AG08396 (cell line): ENCODE measurements at regions not wholly inside any gene's neighbourhood (a gene's known extent, or its start where the extent isn't known, plus 50 kb on each side); places are given as distances from the start of the nearest gene placed in this dataset.
"Not testable (repeated sequence)": the region's sequence is repeated elsewhere in the genome, so short reads cannot be mapped to it uniquely, and the experiment has no call there.

Source experiments
- DNase-seq: peaks from one replicate; pipeline ENCODE4 v3.0.0; 2012; ENCODE audit warnings: low spot score, mixed read lengths

DNA sequence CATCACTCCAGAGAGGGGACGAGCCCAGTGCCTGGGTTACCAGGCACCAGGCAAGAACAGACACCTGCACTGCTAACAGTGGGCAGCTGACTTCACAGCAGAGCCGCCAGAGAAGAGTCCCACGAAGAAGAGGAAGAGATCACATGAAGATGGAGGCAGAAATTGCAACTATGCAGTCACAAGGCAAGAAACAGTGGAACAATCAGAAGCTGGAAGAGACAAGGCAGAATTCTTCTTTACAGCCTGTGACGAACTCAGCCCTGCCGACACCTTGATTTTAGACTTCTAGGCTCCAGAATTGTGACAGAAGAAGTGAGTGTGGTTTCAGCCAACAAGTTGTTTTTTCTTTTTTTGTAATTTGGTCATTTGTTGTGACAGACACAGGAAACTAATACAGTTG, 59.2 kb downstream of the IL12A start:
- no peak for DNase-seq

DNA sequence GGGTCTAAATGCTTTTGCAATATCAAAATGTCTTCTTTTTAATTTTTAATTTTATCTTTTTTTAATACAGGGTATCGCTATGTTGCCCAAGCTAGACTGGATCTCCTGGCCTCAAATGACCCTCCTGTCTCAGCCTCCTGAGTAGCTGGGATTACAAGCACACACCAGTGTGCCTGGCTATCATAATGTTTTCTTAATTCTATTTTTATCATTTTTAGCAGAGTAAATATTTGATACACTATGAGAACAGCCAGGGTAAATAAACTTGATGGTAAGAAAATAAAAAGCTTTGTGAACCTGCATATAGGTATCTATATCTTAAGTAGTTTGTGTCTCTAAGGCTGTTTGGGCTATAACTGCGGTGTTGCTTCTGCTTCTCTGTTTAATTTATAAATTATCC, 60.4 kb downstream of the IL12A start:
- no peak for DNase-seq

DNA sequence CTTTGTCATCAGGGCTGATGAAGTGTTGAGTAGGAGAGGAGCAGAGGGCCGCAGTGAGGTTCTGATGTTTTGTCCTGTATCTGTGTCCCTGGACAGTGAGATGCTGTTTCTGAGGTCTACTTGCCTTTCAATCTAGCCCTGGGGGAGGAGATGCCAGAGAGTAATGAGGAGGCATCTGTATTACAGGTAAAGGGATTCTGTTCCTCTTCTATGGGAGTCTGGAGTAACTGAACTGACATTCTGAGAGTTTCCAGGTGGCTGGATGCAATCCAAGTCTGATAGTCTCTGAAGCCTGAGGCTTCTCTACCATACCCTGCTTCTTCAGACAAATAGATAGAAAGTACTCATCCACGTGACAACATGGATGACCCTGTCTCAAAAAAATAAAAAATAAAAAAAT, 60.9 kb downstream of the IL12A start:
- no peak for DNase-seq

DNA sequence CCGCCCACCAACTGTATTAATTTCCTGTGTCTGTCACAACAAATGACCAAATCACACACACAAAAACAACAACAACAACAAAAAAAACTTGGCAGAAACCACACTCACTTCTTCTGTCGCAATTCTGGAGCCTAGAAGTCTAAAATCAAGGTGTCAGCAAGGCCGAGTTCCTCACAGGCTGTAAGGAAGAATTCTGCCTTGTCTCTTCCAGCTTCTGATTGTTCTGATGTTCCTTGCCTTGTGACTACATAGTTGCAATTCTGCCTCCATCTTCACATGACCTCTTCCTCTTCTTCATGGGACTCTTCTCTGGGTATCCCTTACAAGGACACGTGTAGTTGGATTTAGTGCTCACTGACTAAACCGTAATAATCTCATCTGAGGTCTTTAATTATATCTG, 61.4 kb downstream of the IL12A start:
- DNase-seq = no peak

DNA sequence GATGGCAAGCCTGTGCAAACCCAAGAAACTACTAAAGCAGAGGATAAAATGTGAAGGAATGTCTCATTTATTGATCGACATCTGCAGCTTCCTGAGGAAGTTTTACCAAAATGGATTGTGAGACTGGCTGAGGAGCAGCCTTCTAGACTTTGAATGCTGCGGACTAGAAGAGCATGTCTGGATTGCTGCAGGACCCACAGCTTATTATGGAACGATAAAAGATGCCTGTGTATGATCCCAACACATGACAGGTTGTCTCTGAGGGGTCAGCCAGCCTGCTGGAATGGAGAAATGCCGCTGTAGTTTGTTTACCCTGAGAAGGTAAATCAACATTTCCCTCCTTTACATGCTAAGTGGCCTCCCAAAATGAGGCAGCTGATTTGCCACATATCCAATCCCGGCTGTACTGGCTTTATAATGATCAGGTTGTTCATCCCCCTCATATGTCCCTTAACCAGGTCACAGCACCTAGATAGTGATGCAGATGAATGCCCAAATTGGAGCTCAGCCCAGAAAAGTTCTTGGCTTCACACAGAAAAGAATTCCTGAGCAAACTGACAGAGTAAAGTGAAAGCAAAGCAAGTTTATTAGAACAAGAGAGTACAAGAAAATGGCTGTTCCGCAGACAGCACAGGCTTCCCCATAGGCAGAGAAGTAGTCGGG, 63.9 kb downstream of the IL12A start:
- DNase-seq = no peak

DNA sequence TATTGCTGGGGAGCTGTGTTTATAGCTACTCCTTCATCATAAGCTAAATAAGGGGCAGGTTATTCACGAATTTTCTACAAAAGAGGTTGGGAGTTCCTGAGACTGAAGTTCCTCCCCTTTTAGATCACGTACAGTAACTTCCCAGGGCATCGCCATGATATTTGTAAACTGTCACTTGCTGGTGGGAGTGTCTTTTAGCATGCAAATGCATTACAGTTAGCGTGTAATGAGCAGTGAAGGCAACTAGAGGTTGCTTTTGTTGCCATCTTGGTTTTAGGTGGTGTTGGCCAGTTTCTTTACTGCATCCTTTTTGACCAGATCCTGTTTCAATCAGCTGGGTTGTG, 64.4 kb downstream of the IL12A start:
- no peak for DNase-seq

DNA sequence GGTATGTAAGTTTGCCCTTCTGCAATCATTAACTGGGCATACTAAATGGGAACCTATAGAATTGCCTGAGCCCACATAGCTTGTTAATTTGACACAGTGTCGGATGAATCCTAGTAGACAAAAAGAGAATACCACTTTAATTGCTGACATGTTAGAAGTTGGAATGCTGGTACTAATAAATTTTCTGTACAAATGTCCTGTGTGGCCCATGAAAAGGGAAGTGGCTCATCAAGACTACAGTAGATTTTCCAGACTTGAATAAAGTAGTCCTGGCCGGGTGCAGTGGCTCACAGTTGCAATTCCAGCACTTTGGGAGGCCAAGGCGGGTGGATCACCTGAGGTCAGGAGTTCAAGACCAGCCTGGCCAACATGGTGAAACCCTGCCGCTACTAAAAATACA, 66.2 kb downstream of the IL12A start:
- DNase-seq = not testable (repeated sequence)

DNA sequence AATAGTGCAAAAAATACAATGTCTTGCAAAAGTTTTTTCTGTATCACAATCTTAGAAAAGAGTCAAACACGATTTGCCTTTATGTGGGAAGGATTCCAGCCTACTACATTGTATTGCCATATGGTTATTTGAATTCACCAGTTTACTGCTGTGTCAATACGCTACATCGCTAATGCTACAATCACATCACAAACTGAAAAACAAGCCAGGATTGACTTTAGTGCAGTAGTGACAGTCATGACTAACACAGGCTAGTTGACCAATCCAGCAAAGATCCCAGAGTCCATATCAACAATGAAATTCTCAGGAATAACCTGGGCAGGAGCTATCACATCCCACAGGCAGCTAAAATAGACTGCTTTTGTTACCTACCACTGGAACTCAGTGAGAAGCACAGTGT, 67.0 kb downstream of the IL12A start:
- no peak for DNase-seq

DNA sequence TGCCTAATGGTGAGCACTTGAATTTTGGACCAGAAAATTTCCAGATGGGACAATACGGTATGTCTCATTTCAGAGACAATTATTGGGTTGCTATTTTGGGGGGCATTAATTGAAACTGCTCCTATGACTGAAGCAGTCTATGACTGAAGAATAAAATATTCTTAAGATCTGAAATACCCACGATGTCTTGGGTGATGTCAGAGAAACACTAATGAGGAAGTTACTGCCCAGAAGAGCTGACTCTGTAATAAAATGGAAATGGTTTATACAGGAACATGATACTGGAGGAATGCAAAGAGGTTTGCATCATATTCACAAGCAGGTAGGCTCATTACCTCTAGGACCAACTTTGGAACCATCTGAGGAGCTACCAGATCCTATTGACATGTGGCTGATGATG, 68.7 kb downstream of the IL12A start:
- DNase-seq = no peak

DNA sequence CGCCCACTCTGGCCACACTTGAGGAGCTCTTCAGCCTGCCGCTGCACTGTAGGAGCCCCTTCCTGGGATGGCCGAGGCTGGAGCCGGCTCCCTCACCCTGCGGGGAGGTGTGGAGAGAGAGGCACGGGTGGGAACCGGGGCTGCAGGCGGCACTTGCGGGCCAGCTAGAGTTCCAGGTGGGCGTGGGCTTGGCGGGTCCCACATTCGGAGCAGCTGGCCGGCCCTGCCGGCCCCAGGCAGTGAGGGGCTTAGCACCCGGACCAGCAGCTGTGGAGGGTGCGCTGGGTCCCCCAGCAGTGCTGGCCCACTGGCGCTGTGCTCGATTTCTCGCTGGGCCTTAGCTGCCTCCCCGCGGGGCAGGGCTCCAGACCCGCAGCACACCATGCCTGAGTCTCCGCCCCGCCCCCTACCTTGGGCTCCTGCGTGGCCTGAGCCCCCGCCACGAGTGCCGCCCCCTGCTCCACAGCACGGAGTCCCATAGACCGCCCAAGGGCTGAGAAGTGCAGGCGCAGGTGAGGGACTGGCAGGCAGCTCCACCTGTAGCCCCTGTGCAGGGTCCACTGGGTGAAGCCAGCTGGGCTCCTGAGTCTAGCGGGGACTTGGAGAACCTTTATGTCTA, 71.9 kb downstream of the IL12A start:
- no peak for DNase-seq

DNA sequence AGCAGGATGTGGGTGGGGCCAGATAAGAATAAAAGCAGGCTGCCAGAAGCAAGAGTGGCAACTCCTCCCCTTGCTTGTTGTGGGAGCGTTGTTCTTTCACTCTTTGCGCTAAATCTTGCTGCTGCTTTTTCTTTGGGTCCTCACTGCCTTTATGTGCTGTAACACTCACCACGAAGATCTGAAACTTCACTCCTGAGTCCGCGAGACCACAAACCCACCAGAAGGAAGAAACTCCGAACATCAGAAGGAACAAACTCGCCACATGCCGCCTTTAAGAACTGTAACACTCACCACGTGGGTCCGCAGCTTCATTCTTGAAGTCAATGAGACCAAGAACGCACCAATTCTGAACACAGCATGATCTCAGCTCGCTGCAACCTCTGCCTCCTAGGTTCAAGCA, 72.9 kb downstream of the IL12A start:
- DNase-seq = no peak

DNA sequence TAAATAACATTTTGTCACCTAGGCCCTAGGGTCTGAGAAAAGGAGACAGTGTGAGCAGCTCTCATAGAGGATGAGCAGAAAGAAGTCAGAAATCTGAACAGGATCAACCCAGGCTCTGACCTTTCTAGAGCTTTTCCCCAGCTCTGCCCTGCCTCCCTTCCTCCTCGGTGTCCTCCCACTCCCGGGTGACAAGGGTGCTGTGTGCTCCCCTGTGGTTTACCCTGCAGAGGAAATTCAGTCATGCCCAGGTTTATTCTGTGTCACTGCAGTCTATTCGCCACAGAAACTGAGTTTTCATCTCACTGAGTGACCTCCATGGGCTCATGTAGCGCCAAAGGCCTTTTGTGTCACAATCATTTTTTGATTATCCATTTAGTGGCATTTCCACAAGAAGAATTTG, 76.6 kb downstream of the IL12A start:
- DNase-seq = no peak

DNA sequence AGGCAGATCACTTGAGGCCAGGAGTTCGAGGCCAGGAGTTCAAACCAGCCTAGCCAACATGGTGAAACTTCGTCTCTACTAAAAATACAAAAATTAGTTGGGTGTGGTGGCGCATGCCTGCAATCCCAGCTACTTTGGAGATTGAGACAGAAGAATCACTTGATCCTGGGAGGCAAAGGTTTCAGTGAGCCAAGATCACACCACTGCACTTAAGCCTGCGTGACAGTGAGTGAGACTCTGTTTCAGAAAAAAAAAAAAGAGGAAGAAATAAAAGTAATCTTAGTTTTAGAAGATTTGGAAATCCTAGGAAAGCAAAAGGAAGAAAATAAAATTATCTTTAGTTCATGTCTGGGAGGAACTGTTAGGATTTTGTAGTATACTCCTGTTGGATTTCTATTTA, 77.2 kb downstream of the IL12A start:
- no peak for DNase-seq

DNA sequence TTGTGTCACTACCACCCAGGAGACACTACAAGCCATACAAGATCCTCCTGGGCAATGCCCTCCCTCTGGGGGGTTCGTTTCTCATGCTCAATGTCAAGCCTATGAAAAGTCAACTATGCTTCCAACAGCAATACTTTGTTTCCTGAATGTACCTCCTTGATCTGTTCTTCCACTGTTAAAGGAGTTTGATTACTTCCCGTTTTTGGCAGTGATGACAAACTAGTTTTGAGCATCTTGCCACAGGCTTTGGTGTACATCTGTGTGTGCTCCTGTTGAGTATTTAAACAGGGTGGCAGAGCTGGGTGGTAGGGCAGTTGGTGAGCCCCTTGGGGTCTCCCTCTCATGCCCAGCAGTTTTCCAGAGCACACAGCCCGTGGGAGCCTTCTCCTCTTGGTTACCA, 81.4 kb downstream of the IL12A start:
- no peak for DNase-seq

DNA sequence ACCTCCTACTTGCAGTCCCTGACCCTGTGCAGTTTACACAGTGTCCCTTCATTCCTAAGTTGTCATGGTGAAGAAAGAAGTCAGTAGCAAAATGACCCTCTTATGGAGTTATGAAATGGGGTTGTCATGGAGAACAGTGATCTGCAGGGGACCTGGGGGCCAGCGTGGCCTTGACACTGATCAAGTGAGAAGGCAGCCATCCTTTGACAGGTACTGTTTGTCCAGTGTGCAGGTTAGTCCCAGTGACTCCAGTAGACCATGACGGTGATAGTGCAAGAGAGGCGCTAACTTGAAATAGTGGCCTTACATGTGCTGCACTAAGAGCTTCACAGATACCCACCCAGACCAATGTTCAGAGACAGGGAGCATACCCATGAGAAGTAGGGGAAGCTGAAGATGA, 87.9 kb downstream of the IL12A start:
- DNase-seq = no peak

DNA sequence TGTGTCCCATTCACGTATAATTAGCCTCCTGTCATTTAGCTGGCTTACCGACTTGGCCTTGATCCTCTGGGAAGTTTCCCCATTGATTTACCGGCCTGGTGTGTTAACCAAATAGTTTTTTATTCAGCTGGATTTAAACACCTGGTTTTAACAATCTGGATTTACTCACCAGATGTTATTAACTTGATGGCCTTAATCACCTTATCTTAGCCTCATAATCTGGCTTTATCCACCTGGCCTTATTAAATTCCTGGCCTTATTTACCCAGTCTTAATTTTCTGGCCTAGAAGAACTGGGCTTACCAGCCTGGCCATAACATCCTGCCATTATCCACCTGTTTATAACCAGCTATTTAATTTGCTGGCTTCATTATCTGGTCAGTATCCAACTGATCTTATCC, 89.9 kb downstream of the IL12A start:
- DNase-seq = no peak

DNA sequence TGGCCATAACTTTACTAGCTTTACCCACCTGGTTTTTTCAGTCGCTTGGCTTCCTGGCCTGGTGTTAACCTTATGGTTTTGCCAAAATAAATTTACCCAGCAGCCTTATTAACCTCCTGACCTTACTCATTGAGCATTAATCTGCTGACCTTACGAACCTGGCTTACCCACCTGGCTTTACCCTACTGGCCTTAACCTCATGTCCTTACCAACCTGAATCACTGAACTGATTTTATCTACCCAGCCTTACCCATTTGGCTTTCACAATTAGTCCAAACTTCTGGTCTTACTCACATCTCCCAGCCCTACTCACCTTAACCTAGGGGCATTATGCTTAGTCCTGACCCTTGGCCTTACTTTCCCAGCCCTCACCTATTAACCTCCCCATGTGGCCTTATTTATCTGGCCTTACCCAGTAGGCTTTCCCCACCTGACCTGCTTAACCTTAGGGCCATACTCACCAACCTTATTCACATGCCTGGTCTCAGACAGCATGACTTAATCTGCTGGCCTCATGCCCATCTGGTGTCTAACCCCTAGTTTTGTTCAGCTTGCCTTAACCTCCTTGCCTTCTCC, 93.4 kb downstream of the IL12A start:
- no peak for DNase-seq

DNA sequence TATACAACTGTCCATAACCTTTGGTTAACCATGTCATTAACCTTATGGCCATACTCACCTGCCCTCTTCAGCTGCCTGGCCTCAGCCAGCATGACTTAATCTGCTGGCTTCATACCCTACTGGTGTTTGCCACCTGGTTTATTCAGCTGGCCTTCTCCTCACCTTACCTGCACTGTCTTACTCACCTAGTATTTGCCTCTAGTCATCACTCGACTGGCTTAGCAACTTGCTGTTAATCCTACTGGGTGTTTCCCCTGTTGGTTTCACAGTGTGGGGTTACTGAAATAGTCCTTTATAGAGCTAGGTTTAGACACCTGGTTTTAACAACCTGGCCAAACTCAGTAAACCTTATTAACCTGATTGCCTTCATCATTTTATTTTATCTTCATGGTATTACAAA, 96.4 kb downstream of the IL12A start:
- DNase-seq = no peak

DNA sequence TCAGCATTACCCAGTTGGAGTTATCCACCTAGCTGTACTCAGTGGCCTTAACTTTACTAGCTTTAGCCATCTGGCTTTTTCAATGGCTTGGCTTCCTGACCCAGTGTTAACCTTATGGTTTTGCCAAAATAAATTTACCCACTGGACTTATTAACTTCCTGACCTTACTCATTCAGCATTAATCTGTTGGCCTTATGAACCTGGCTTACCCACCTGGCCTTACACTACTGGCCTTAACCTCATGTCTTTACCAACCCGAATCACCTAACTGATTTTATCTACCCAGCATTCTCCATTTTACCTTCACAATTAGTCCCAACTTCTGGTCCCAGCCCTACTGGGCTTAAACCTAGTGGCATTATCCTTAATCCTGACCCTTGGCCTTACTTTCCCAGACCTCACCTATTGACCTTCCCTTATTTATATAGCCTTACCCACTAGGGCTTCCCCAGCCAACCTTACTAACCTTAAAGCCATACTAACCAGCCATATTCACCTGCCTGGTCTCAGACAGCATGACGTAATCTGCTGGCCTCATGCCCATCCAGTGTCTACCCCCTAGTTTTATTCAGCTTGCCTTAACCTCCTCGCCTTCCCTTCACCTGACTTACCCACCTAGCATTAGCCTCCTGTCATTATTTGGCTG, 100.0 kb downstream of the IL12A start:
- DNase-seq = no peak

DNA sequence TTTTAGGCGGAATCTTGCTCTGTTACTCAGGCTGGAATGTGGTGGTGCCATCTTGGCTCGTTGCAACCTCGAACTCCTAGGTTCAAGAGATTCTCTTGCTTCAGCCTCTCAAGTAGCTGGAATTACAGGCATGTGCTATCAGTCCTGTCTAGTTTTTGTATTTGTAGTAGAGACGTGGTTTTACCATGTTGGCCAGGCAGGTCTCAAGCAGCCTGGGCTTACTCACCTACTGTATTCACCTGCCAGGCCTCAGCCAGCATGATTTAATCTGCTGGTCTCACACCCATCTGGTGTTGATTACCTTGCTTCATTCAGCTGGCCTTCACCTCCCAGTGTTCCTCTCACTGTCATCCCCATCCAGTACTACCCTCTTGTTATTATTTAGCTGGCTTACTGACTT, 102.0 kb downstream of the IL12A start:
- DNase-seq = no peak

DNA sequence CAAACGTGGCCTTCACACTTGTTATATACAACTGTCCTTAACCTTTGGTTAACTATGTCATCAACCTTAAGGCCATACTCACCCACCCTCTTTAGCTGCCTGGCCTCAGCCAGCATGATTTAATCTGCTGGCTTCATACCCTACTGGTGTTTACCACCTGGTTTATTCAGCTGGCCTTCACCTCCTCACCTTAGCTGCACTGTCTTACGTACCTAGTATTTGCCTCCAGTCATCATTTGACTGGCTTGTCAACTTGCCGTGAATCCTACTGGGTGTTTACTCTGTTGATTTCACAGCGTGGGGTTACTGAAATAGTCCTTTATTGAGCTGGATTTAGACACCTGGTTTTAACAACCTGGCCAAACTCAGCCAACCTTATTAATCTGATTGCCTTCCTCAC, 102.8 kb downstream of the IL12A start:
- no peak for DNase-seq

DNA sequence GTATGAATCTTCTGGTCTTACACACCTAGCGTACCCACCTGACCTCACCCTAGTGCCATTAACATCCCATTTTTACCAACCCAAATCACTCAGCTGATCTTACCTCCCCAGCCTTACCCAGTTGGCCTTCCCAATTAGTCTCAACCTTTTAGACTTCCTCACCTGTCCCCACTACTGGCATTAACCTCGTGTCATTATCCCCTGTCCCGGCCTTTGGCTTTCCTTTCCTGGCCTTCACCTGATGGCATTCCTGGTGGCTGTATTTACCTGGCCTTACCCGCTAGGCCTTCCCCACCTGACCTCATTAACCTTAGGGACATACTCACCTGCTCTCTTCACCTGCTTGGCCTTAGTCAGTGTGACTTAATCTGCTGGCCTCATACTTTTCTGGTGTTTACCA, 104.1 kb downstream of the IL12A start:
- no peak for DNase-seq

DNA sequence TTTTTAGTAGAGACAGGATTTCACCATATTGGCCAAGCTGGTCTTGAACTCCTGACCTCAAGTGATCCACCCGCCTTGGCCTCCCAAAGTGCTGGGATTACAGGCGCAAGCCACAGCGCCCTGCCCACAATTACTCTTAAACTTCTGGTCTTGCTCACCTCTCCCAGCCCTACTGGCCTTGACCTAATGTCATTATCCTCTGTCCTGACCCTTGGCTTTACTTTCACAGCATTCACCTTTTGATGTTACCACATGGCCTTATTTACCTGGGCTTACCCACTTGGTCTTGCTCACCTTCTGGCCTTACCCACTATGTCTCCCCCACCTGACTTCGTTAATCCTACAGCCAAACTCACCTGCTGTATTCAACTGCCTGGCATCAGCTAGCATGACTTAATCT, 105.9 kb downstream of the IL12A start:
- no peak for DNase-seq

DNA sequence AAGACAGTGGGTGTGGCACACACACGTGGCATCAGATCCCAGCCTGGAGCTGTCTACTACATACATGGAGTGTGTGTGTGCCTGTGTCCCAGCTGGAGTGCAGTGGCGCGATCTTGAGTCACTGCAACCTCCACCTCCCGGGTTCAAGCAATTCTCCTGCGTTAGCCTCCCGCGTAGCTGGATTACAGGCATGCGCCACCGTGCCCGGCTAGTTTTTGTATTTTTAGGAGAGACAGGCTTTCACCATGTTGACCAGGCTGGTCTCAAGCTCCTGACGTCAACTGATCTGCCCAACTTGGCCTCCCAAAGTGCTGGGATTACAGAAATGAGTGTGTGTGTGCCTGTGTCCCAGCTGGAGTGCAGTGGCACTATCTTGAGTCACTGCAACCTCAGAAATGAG, 108.8 kb downstream of the IL12A start:
- no peak for DNase-seq
